GM23248 (cell line): ENCODE measurements at regions not wholly inside any gene's neighbourhood (a gene's known extent, or its start where the extent isn't known, plus 50 kb on each side); places are given as distances from the start of the nearest gene placed in this dataset.

ENCODE experiments used
- DNase-seq: peaks from one replicate; pipeline ENCODE4 v3.0.0-alpha.2; 2015
- H2AFZ ChIP-seq: fragments of 200-600 bp; sonication (generic); 2 replicates; pipeline ENCODE4 v1.6.1; 2016; ENCODE audit warnings: antibody characterized with exemption
- H3F3A ChIP-seq: fragments of 200-600 bp; sonication (generic); 2 replicates; pipeline ENCODE4 v1.6.1; 2016; ENCODE audit warnings: mild to moderate bottlenecking, antibody characterized with exemption, mixed run types; ENCODE audit not compliant: insufficient read depth
- H3K27ac ChIP-seq: fragments of 200-600 bp; sonication (generic); 2 replicates; pipeline ENCODE4 v1.5.1; 2016; ENCODE audit warnings: mild to moderate bottlenecking
- H3K27me3 ChIP-seq: fragments of 200-600 bp; sonication (generic); replicated peaks from 2 replicates; pipeline ENCODE4 v1.6.1; 2016; ENCODE audit warnings: mild to moderate bottlenecking; ENCODE audit not compliant: insufficient read depth
- H3K36me3 ChIP-seq: fragments of 200-600 bp; sonication (generic); 2 replicates; pipeline ENCODE4 v1.6.1; 2016; ENCODE audit warnings: low read depth, mild to moderate bottlenecking
- H3K4me1 ChIP-seq: fragments of 200-600 bp; sonication (generic); 2 replicates; pipeline ENCODE4 v1.6.1; 2016; ENCODE audit warnings: mild to moderate bottlenecking; ENCODE audit not compliant: insufficient read depth
- H3K4me2 ChIP-seq: fragments of 200-600 bp; sonication (generic); one replicate; pipeline ENCODE4 v1.6.1; 2016; ENCODE audit warnings: mild to moderate bottlenecking; ENCODE audit not compliant: unreplicated experiment
- H3K4me3 ChIP-seq: fragments of 200-600 bp; sonication (generic); 2 replicates; pipeline ENCODE4 v1.5.1; 2016; ENCODE audit warnings: mild to moderate bottlenecking
- H3K79me2 ChIP-seq: fragments of 200-600 bp; sonication (generic); 2 replicates; pipeline ENCODE4 v1.6.1; 2016; ENCODE audit warnings: mild to moderate bottlenecking; ENCODE audit not compliant: insufficient read depth
- H3K9ac ChIP-seq: fragments of 200-600 bp; sonication (generic); 2 replicates; pipeline ENCODE4 v1.6.1; 2016; ENCODE audit warnings: mild to moderate bottlenecking
- H3K9me2 ChIP-seq: fragments of 200-600 bp; sonication (generic); 2 replicates; pipeline ENCODE4 v1.6.1; 2016; ENCODE audit warnings: mixed run types, mild to moderate bottlenecking, moderate library complexity; ENCODE audit not compliant: insufficient read depth
- H3K9me3 ChIP-seq: fragments of 200-600 bp; sonication (generic); one replicate; pipeline ENCODE4 v1.6.1; 2017; ENCODE audit warnings: low read depth
- H4K20me1 ChIP-seq: fragments of 200-600 bp; sonication (generic); 2 replicates; pipeline ENCODE4 v1.6.0; 2016; ENCODE audit not compliant: insufficient read depth
- EZH2 ChIP-seq: fragments of 200-600 bp; sonication (generic); IDR thresholded peaks from 2 replicates; pipeline ENCODE4 v1.6.1; 2018; ENCODE audit warnings: antibody characterized with exemption, mild to moderate bottlenecking; ENCODE audit not compliant: insufficient read depth, poor library complexity, severe bottlenecking
- EZH2phosphoT487 ChIP-seq: fragments of 200-600 bp; sonication (generic); IDR thresholded peaks from 2 replicates; pipeline ENCODE4 v1.6.1; 2018; ENCODE audit warnings: antibody characterized with exemption, moderate library complexity, mild to moderate bottlenecking, low read depth; ENCODE audit not compliant: insufficient read depth
- WGBS, 2 experiments: methylation state at CpG; one replicate each; pipeline ENCODE4 v1.1.6; 2015 to 2017; ENCODE audit warnings: low lambda C conversion rate in 2 of 2, low coverage in 1 of 2; ENCODE audit errors: missing lambda C conversion rate in 2 of 2; 5-methylcytosine and 5-hydroxymethylcytosine counted together
- in situ Hi-C: fragments of 300-500 bp; cut with MboI; formaldehyde crosslinking; loops from 2 replicates; pipeline ENCODE4 v1.15.0; 2020

DNA sequence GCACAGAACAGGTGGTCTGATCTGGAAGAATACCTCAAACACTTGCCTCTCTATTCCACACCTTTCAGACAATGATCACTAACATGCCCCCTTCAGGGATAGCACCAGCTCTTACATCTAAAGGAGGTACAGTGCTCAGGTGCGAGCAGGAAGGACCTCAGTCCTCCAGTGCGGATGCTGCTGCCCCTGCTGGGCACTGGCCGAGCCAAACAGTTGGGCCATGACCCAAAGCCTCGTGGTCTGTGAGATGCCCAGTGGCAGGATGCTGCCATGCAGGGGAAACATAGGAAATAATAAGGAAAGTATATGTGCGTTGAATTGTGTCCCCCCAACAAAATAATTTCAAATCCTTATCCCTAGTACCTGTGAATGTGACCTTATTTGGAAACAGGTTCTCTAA, 243.7 kb downstream of the NDUFA10 start:
- no peak overlapping the region for H2AFZ ChIP-seq
- in situ Hi-C loops: no loop called here

DNA sequence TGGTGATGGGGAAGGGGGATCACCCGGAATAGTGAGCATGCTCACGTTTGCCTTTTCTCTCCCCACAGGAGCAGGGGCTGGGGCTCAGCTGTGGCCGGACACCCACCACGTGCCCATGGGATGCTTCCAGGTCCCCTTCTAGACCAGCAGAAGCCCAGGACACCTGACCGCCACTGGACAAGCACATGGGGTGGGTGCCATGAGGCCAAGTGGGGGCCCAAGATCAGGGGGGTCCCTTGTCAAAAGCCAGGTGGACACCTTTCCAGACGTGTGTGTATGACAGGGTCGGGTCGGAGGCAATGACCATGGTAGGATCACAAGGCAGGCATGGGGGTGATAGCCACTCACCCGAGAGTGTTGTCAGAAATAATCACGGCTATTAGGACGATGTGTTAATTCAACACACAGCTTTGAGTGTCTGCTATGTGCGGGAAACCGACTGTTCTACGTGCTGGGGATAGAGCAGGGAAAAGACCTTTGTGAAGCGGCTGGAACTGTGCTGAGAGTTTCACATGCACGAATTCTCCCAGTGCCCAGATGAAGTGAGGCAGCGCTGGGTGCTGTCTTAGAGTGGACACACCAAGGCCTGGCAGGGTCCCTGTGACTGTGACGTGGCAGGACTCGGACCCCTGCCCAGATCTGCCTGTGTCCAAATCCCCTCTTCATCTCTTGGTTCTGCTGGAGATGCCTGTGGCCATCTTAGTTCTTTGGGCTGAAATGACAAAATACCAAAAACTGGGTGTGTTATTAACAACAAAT, 244.7 kb downstream of the NDUFA10 start:
- Histone ChIP-seq H4K20me1 (no peaks in the 10 kb centered on the region), H3K9me3 (no peaks in the 10 kb centered on the region), H3K9ac (no peak overlapping the region), H3K4me2 (no peak overlapping the region), H3K9me2 (no peaks in the 10 kb centered on the region), H3K4me3 (no peak overlapping the region), H3K4me1 (no peaks in the 10 kb centered on the region), H3K27ac (no peak overlapping the region), H2AFZ (no peak overlapping the region), H3K36me3 (no peaks in the 10 kb centered on the region), H3F3A (no peaks in the 10 kb centered on the region), H3K27me3 (peaks cover 10% of the 10 kb centered on the region; the same call in 1 of the 2 replicates), H3K79me2 (no peaks in the 10 kb centered on the region)
- 62 to 64% methylated on average over 19 of the region's 19 CpGs for WGBS, 2 experiments
- TF ChIP-seq EZH2phosphoT487 (no peak), EZH2 (no peak)
- DNase-seq: no peak
- in situ Hi-C loops: no loop called here

More for the DNA sequence above, 243.7 kb downstream of the NDUFA10 start:
- no peak overlapping the region for H3K4me3 ChIP-seq
- H3K4me1 ChIP-seq: no peaks in the 10 kb centered on the region
- no peak overlapping the region for H3K27ac ChIP-seq
- H3K4me2 ChIP-seq: no peak overlapping the region
- DNase-seq: no peak
- H3K27me3 ChIP-seq: peaks cover 10% of the 10 kb centered on the region; the same call in 1 of the 2 replicates
- WGBS, 2 experiments: 50 to 53% methylated on average over 5 of the region's 5 CpGs
- TF ChIP-seq EZH2 (no peak), EZH2phosphoT487 (no peak)
- no peaks in the 10 kb centered on the region for H3K36me3 ChIP-seq
- H3K9me3 ChIP-seq: no peaks in the 10 kb centered on the region
- H3K9me2 ChIP-seq: no peaks in the 10 kb centered on the region
- no peaks in the 10 kb centered on the region for H4K20me1 ChIP-seq
- H3F3A ChIP-seq: no peaks in the 10 kb centered on the region
- H3K79me2 ChIP-seq: no peaks in the 10 kb centered on the region
- no peak overlapping the region for H3K9ac ChIP-seq

DNA sequence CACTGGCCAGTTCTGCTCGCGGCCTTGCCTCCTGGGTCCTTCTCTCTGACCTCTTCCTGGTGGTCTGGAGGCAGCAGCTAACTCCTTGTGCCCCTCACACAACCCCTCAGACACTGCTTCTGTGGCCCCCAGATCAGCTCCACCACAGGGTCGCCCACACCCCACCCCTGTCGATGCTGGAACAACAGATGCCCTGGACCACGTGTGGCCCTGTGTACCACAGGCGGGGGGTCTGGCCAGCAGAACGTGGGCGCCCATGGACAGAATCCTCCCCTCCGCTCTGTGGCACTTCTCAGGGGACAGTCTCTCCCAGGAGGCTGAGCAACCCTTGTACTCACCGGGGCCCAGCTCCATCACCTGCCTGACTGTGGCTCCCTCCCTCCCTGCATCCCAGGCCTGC, 245.6 kb downstream of the NDUFA10 start:
- 63 to 64% methylated on average over 8 to 10 of the region's 10 CpGs for WGBS, 2 experiments
- Histone ChIP-seq H3K4me1 (no peaks in the 10 kb centered on the region), H2AFZ (no peak overlapping the region), H3K9ac (no peak overlapping the region), H3K4me3 (no peak overlapping the region), H3K27ac (no peak overlapping the region), H3K9me2 (no peaks in the 10 kb centered on the region), H3K27me3 (peaks cover 14% of the 10 kb centered on the region; the same call in 1 of the 2 replicates), H3K79me2 (no peaks in the 10 kb centered on the region), H3F3A (no peaks in the 10 kb centered on the region), H3K9me3 (no peaks in the 10 kb centered on the region), H4K20me1 (no peaks in the 10 kb centered on the region), H3K4me2 (no peak overlapping the region), H3K36me3 (no peaks in the 10 kb centered on the region)
- in situ Hi-C loops: no loop called here
- no peak for DNase-seq
- no peak for TF ChIP-seq EZH2
- no peak for TF ChIP-seq EZH2phosphoT487

DNA sequence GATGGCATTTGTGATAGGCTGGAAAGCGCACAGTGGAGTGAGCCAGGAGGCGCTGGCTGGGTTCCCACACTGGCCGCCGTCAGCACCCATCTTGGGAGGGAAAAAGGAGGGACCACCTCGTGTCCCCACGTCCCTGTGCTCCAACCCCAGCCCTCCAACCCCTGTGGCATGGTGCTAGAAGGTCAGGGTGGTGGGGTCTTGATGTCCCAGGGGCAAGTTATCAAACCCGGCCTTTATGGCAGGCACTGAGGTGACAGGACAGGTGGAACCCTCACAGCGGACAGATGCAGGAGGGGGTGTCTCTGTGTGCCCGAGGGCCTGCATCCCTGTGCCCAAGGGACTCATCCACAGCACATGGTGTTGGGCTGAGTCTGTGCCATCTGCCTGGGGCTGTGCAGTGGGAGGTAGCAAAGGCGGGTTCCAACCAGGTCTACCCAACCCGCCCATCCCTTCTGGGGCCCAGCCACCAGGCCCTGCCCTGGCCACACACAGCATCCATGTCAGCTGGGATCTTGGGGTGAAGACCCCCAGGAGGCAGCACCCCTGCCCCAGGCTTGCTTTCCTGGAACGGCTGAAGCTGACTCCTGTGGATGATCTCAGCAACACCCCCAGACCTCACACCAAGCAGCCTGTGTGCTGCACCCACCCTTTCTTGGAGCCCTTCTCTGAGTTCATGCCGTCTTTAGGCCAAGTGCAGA, 246.1 kb downstream of the NDUFA10 start:
- in situ Hi-C loops: no loop called here
- Histone ChIP-seq H3K27me3 (peaks cover 14% of the 10 kb centered on the region; the same call in 1 of the 2 replicates), H3K9me2 (no peaks in the 10 kb centered on the region), H3K9ac (no peak overlapping the region), H3K36me3 (no peaks in the 10 kb centered on the region), H3K79me2 (no peaks in the 10 kb centered on the region), H3K4me3 (no peak overlapping the region), H3F3A (no peaks in the 10 kb centered on the region), H3K4me2 (no peak overlapping the region), H4K20me1 (no peaks in the 10 kb centered on the region), H3K4me1 (no peaks in the 10 kb centered on the region), H2AFZ (no peak overlapping the region), H3K9me3 (no peaks in the 10 kb centered on the region), H3K27ac (no peak overlapping the region)
- TF ChIP-seq EZH2phosphoT487 (no peak), EZH2 (no peak)
- WGBS, 2 experiments: 51 to 61% methylated on average over 11 to 13 of the region's 13 CpGs
- no peak for DNase-seq
